ENCODE measurements at regions not wholly inside any gene's neighbourhood (a gene's known extent, or its start where the extent isn't known, plus 50 kb on each side); places are given as distances from the start of the nearest gene placed in this dataset.

- Mint-ChIP-seq H3K4me1 (peaks cover 14% of the 10 kb centered on the region), H3K36me3 (ENCODE audit: low read depth) (no peaks in the 10 kb centered on the region), H3K27me3 (peaks cover 33% of the 10 kb centered on the region), H3K4me3 (no peak overlapping the region), H3K27ac (no peak overlapping the region), H3K9me3 (no peaks in the 10 kb centered on the region)
- ATAC-seq (no peak), DNase-seq (no peak)
Measured at GRCh38 chr9:115202181-115202580, 84.2 kb upstream of the TNC start.

GRCh38 chr9:115202960-115203751 is 85.2 kb upstream of the TNC start:
- ATAC-seq (no peak), DNase-seq (no peak)
- Mint-ChIP-seq H3K4me3 (no peak overlapping the region), H3K27me3 (peaks cover 34% of the 10 kb centered on the region), H3K9me3 (no peaks in the 10 kb centered on the region), H3K27ac (no peak overlapping the region), H3K36me3 (ENCODE audit: low read depth) (no peaks in the 10 kb centered on the region), H3K4me1 (peaks cover 19% of the 10 kb centered on the region)

- ATAC-seq (peak; percentile 62), DNase-seq (no peak)
- peaks cover 28% of the 10 kb centered on the region for H3K27me3 Mint-ChIP-seq
- H3K9me3 Mint-ChIP-seq: no peaks in the 10 kb centered on the region
- peaks cover 25% of the 10 kb centered on the region for H3K4me1 Mint-ChIP-seq
- no peak overlapping the region for H3K27ac Mint-ChIP-seq
- no peaks in the 10 kb centered on the region for H3K36me3 Mint-ChIP-seq (ENCODE audit: low read depth)
- H3K4me3 Mint-ChIP-seq: no peak overlapping the region
Measured at GRCh38 chr9:115204904-115205453, 87.0 kb upstream of the TNC start.

GRCh38 chr9:115207003-115207836 is 89.3 kb upstream of the TNC start:
- peaks cover 21% of the 10 kb centered on the region for H3K27me3 Mint-ChIP-seq
- peak; percentile 39 for ATAC-seq
- H3K27ac Mint-ChIP-seq: peak overlapping the region; percentile 2
- H3K4me1 Mint-ChIP-seq: peaks cover 25% of the 10 kb centered on the region
- no peak for DNase-seq
- no peaks in the 10 kb centered on the region for H3K36me3 Mint-ChIP-seq (ENCODE audit: low read depth)
- H3K9me3 Mint-ChIP-seq: no peaks in the 10 kb centered on the region
- H3K4me3 Mint-ChIP-seq: no peak overlapping the region

GRCh38 chr9:115208501-115208900 is 90.5 kb upstream of the TNC start:
- Mint-ChIP-seq H3K36me3 (ENCODE audit: low read depth) (no peaks in the 10 kb centered on the region), H3K27me3 (peaks cover 25% of the 10 kb centered on the region), H3K27ac (no peak overlapping the region), H3K4me3 (no peak overlapping the region), H3K9me3 (no peaks in the 10 kb centered on the region), H3K4me1 (peaks cover 25% of the 10 kb centered on the region)
- ATAC-seq: no peak
- no peak for DNase-seq

GRCh38 chr9:115209601-115210306 is 91.8 kb upstream of the TNC start:
- ATAC-seq: peak; percentile 92
- no peak overlapping the region for H3K4me3 Mint-ChIP-seq
- no peak overlapping the region for H3K27ac Mint-ChIP-seq

GRCh38 chr9:115210699-115211098 is 92.7 kb upstream of the TNC start:
- DNase-seq (no peak), ATAC-seq (no peak)
- Mint-ChIP-seq H3K27ac (no peak overlapping the region), H3K27me3 (peaks cover 29% of the 10 kb centered on the region), H3K36me3 (ENCODE audit: low read depth) (no peaks in the 10 kb centered on the region), H3K4me3 (no peak overlapping the region), H3K9me3 (no peaks in the 10 kb centered on the region), H3K4me1 (peaks cover 19% of the 10 kb centered on the region)

More at GRCh38 chr9:115209601-115210306, 91.8 kb upstream of the TNC start:
- Mint-ChIP-seq H3K4me1 (peaks cover 25% of the 10 kb centered on the region), H3K9me3 (no peaks in the 10 kb centered on the region), H3K36me3 (ENCODE audit: low read depth) (no peaks in the 10 kb centered on the region), H3K27me3 (peaks cover 24% of the 10 kb centered on the region)
- DNase-seq: no peak

- DNase-seq: no peak
- Mint-ChIP-seq H3K9me3 (no peaks in the 10 kb centered on the region), H3K36me3 (ENCODE audit: low read depth) (no peaks in the 10 kb centered on the region), H3K4me1 (peaks cover 17% of the 10 kb centered on the region), H3K27ac (no peak overlapping the region), H3K4me3 (no peak overlapping the region), H3K27me3 (peaks cover 31% of the 10 kb centered on the region)
- no peak for ATAC-seq
Measured at GRCh38 chr9:115211413-115212124, 93.6 kb upstream of the TNC start.

- no peak overlapping the region for H3K27ac Mint-ChIP-seq
- no peaks in the 10 kb centered on the region for H3K9me3 Mint-ChIP-seq
- no peak overlapping the region for H3K4me3 Mint-ChIP-seq
- peaks cover 12% of the 10 kb centered on the region for H3K4me1 Mint-ChIP-seq
- H3K36me3 Mint-ChIP-seq (ENCODE audit: low read depth): no peaks in the 10 kb centered on the region
- peaks cover 31% of the 10 kb centered on the region for H3K27me3 Mint-ChIP-seq
- DNase-seq: no peak
- no peak for ATAC-seq
Measured at GRCh38 chr9:115212125-115212605, 94.2 kb upstream of the TNC start.

- Mint-ChIP-seq H3K9me3 (no peaks in the 10 kb centered on the region), H3K27ac (no peak overlapping the region), H3K36me3 (ENCODE audit: low read depth) (no peaks in the 10 kb centered on the region), H3K27me3 (peaks cover 31% of the 10 kb centered on the region), H3K4me1 (peaks cover 8% of the 10 kb centered on the region), H3K4me3 (no peak overlapping the region)
- DNase-seq (no peak), ATAC-seq (no peak)
Measured at GRCh38 chr9:115212832-115213231, 94.9 kb upstream of the TNC start.

GRCh38 chr9:115213818-115214334 is 95.9 kb upstream of the TNC start:
- no peaks in the 10 kb centered on the region for H3K36me3 Mint-ChIP-seq (ENCODE audit: low read depth)
- DNase-seq (no peak), ATAC-seq (no peak)
- no peak overlapping the region for H3K27ac Mint-ChIP-seq
- H3K27me3 Mint-ChIP-seq: peaks cover 29% of the 10 kb centered on the region
- H3K4me3 Mint-ChIP-seq: no peak overlapping the region
- H3K9me3 Mint-ChIP-seq: no peaks in the 10 kb centered on the region
- peaks cover 7% of the 10 kb centered on the region for H3K4me1 Mint-ChIP-seq

GRCh38 chr9:115216873-115217272 is 98.9 kb upstream of the TNC start:
- H3K27ac Mint-ChIP-seq: no peak overlapping the region
- H3K4me1 Mint-ChIP-seq: no peaks in the 10 kb centered on the region
- DNase-seq: no peak
- peaks cover 21% of the 10 kb centered on the region for H3K27me3 Mint-ChIP-seq
- H3K9me3 Mint-ChIP-seq: no peaks in the 10 kb centered on the region
- ATAC-seq: no peak
- no peak overlapping the region for H3K4me3 Mint-ChIP-seq
- no peaks in the 10 kb centered on the region for H3K36me3 Mint-ChIP-seq (ENCODE audit: low read depth)

- peaks cover 8% of the 10 kb centered on the region for H3K27me3 Mint-ChIP-seq
- H3K4me1 Mint-ChIP-seq: no peaks in the 10 kb centered on the region
- no peaks in the 10 kb centered on the region for H3K36me3 Mint-ChIP-seq (ENCODE audit: low read depth)
- no peaks in the 10 kb centered on the region for H3K9me3 Mint-ChIP-seq
- DNase-seq (no peak), ATAC-seq (no peak)
- no peak overlapping the region for H3K4me3 Mint-ChIP-seq
- H3K27ac Mint-ChIP-seq: no peak overlapping the region
Measured at GRCh38 chr9:115220319-115221005, 102.5 kb upstream of the TNC start.
